Hypothalamus (tissue), 51 donors: ENCODE measurements at regions not wholly inside any gene's neighbourhood (a gene's known extent, or its start where the extent isn't known, plus 50 kb on each side); places are given as distances from the start of the nearest gene placed in this dataset.
"Not testable (repeated sequence)": the region's sequence is repeated elsewhere in the genome, so short reads cannot be mapped to it uniquely, and the experiment has no call there.

ENCODE experiments used
- DNase-seq, 51 donors: peaks; one replicate each; lab custom pipeline; 2025; lab: John Stamatoyannopoulos, UW

DNA sequence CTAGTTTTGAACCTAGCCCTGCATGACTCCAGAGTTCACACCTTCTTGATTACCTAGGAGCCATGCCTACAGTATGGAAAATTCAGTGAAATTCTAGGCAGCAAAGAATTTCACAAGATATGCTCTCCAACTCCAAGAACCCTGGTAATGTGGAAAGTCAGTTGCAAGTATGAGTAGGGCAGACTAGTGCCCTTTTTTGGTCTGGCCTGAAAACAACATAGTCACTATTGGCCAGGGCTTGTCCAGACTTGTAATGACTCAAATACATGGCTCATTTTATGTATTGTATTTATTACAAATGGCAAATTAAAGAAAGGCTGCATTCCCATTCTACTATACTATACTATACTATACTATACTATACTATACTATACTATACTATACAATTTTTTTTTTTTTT lies 160.4 kb downstream of the ESM1 start:
- DNase-seq = no peak

DNA sequence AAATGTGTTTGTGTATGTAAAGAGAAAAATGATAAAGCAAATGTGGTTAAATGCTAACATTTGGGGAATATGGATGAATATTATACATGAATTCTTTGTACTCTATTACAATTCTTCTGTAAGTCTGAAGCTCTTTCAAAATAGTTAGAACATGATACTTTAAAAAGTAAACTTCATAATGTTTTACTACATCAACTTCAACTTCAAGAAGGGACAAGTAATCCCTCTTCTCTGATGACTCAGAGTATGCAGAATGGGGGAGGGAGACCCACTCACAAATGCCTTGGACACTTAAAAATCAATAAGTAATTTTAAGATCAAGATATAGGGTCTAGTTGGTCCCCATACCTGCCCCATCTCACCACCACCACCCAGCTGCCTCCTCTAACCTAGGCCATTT lies 162.4 kb downstream of the ESM1 start:
- no peak for DNase-seq

DNA sequence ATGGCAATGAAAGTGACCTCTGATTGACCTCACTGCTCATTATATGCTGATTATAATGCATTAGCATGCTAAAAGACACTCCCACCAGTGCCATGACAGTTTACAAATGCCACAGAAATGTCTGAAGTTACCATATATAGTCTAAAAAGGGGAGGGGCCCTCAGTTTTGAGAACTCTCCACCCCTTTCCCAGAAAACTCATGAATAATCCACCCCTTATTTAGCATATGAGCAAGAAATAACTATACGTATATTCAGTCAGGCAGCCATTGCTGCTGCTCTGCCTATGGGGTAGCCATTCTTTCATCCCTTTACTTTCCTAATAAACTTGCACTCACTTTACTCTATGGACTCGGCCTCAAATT lies 163.1 kb downstream of the ESM1 start:
- no peak for DNase-seq

DNA sequence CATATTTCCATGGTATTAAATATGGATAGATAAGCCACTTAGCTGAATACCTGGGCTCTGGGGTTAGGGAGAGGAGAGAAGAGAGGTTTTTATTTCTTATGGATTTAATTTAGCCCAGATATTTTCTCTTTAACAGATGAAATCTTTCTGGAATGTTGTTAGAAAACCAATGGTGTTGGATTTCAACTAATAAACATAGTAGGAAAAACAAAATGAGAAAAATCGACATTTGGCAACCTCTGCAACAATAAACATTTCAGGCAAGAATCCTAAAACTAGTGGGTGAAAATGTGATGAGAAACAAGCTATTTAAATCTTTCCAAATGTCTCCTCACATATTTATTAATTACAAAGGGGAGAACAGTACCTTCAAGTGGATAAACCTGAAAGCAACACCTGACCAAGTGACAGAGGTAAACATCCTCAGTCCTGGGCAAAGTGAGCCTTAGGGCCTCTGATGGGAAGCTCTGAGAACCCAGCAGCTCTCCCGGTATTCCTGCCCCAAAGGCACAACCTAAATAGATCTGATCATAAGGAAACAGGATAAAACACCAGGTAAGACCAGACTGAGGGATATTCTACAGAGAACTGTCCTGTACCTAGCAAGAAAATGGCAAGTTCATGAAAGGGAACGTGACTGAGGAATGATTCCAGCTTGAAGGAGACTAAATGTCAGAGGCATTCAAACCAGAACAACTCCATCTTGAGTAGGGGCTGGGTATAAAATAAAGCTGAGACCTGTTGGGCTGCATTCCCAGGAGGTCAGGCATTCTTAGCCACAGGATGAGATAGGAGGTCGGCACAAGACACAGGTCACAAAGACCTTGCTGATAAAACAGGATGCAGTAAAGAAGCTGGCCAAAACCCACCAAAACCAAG lies 163.7 kb downstream of the ESM1 start:
- DNase-seq = no peak

- no peak for DNase-seq
Measured at GRCh38 chr5:54820346-54821134, 164.9 kb downstream of the ESM1 start.

DNA sequence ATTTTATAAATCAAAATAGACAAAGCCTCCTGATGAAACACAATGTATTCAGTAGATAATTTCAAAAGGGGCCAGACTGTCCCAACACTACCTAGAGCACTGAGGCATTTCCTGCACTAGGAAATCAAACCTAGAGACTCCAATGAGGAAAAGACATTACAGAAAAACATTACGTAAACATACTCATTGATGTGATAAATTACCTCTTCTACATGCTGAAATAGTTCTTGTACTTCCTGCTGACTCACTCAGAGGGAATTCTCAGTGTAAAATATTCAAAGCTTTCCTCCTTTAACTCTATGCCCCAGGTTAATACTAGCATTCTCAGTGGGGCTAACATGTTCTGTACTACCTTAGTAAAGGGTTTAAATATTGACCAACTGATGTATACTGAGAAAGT lies 178.0 kb downstream of the ESM1 start:
- no peak for DNase-seq

GRCh38 chr5:54804521-54804920 lies 180.9 kb downstream of the ESM1 start:
- DNase-seq = no peak

DNA sequence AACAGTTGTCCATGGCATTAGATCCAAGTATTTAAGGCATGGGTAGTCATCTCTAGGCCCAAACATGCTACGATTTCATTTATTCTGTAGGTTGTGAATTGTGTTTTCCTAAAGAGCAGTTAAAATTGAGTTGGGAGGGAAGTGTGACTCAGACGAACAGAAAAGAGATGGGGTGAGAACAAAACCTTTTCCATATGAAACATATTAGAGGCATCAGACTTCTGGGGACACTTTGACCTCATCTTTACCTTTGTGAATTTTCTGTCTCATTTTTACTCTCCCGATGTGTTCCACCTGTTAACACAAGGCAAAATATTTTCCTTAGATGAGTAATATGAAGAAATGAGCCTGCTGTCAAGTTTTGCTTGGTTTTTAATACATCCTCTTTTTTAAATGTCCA lies 181.3 kb downstream of the ESM1 start:
- DNase-seq = no peak

DNA sequence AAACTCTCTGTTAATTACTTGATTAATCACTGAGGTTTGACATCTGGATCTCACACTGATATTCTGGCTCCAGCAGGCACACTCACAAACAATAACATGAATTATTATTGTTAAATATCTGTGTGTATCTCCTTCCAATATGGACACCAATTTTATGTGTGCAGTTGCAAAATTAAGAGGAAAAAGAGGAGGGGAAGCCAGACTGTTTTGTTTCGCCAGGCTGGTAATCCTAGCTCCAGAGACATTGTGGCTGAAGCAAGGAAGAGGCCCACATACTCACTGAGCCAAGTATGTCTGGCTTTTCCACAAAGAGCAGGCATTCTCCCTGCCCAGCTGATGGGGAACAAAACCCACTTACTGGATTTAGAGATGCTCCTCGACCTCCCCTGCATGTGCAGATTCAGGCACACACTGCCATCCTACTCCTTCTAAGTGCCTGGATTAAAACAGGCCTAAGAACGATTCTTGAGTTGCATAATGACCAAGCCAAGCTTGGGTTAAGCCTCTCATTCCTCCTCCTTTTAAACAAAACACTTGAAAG lies 181.9 kb downstream of the ESM1 start:
- no peak for DNase-seq

- no peak for DNase-seq
Measured at GRCh38 chr5:54799645-54800044, 185.7 kb downstream of the ESM1 start.

- DNase-seq = no peak
Measured at GRCh38 chr5:54795777-54796176, 189.6 kb downstream of the ESM1 start.

GRCh38 chr5:54795284-54795683 lies 190.1 kb downstream of the ESM1 start:
- DNase-seq = no peak

DNA sequence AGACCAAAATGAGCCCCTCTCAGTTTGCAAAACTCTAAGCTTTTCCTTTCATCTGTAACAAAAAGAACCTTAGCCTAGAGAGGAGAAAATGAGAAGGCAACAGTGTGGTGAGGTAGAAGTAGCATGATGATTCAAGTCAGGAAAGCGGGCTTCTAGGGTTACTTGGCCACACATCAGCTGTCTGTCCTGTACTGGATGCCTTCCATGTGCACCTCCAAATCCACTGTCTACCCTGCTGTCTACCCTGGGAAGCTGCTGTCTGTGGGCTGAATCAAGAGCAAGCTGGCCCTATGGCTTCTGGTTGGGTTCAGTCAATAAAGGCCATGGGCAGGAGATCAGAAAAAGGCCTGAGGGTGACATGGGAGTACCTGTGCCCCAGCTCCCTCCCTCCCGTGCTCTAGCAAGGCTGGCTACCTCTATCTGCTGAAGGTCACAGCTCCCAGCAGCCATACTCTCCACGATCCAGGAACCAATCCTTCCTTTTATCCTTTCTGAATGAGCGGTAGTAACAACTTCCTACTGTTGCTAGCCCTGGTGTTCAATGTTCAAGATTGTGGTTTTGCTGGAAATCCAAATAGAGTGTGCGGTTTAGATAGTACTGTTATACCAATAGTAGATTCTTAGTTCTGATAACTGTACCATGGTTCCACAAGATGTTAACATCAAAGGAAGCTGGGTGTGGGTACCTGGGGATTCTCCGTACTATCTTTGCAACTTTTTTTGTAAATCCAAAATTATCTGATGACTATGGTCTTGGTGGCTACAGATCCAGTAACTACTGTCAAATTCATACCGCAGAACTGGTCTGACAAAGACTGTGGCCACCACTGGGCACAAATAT lies 191.0 kb downstream of the ESM1 start:
- no peak for DNase-seq

GRCh38 chr5:54793468-54794134 lies 191.8 kb downstream of the ESM1 start:
- no peak for DNase-seq

- no peak for DNase-seq
Measured at GRCh38 chr5:54792611-54793404, 192.6 kb downstream of the ESM1 start.

DNA sequence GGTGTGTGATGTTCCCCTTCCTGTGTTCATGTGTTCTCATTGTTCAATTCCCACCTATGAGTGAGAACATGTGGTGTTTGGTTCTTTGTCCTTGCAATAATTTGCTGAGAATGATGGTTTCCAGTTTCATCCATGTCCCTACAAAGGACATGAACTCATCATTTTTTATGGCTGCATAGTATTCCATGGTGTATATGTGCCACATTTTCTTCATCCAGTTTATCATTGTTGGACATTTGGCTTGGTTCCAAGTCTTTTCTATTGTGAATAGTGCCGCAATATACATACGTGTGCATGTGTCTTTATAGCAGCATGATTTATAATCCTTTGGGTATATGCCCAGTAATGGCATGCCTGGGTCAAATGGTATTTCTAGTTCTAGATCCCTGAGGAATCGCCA lies 197.5 kb downstream of the ESM1 start:
- not testable (repeated sequence) for DNase-seq

GRCh38 chr5:54785729-54786591 lies 199.4 kb downstream of the ESM1 start:
- DNase-seq = peak in 41 of 51 donors; percentile 1 to 69 (median 27)

DNA sequence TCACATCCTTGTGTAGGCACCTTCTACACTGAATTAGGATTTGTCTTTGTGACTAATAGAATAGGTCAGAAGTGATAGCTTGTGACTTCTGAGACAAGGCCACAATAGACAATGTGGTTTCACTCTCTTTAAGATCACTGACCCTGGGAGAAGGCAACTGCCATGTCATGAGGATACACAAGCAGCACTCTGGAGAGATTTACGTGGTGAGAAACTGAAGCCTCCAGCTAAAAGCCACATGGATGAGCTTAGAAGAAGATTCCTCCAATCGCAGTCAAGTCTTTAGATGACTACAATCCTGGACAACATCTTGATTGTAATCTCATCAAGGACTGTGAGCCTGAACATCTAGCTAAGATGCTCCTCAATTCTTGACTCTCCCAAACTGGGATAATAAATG lies 206.6 kb downstream of the ESM1 start:
- DNase-seq = no peak
